GM19023 (cell line): ENCODE measurements at regions not wholly inside any gene's neighbourhood (a gene's known extent, or its start where the extent isn't known, plus 50 kb on each side); places are given as distances from the start of the nearest gene placed in this dataset.
"Not testable (repeated sequence)": the region's sequence is repeated elsewhere in the genome, so short reads cannot be mapped to it uniquely, and the experiment has no call there.

ENCODE experiments used
- ATAC-seq: cut with Tn5 transposase; IDR thresholded peaks from one replicate; pipeline ENCODE4 v1.9.1; 2021; ENCODE audit warnings: mild to moderate bottlenecking, moderate library complexity; ENCODE audit not compliant: unreplicated experiment

DNA sequence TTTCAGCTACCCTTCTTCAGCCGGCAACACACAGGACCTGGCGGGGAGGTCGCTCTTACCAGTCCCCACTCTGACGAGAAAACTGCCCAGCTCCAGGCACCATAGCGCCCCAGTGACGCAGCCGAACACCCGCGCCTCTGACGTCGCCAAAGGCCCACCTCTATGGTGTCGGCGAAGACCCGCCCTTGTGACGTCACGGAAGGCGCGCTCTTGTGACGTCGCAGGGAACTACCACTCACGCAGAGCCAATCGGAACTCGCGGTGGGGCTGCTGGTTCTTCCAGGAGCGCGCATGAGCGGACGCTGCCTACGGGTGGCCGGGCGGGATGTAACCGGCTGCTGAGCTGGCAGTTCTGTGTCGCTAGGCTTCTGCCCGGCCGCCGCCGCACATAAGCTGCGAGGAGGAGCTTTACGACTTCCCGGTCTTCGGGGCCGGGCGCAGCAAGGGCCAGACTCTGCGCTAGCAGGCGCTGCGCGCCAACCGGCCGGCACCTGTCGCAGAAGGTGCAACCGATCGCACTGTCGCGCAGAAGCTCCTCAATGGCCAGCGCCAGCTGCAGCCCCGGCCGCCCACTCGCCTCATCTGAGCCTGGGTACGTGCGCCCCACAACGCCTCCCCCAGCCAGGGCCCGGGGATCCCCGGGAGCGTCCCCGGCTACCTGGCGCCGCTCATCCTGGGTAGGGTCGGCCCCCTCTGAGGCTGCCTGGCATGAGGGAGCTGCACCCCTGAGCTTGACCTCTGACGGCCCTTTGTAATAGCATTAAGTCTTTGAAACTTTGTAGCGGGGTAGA lies 121.3 kb upstream of the FBXO28 start:
- ATAC-seq: peak; percentile 100

DNA sequence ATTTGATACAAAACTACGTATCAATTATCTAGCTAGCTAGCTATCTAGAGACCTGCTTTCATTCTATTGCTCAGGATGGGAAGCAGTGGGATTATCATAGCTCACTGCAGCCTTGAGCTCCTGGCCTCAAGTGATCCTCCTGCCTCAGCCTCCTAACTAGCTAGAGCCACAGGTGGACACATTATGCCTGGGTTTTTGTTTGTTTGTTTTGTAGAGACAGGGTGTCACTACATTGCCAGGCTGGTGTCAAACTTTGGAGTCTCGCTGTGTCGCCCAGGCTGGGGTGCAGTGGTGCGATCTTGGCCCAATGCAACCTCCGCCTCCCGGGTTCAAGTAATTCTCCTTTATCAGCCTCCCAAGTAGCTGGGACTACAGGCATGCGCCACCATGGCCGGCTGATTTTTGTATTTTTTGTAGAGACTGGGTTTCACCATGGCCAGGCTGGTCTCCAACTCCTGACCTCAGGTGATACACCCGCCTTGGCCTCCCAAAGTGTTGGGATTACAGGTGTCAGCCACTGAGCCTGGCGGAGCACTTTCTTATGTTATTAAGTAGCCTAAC lies 122.5 kb upstream of the FBXO28 start:
- ATAC-seq: not testable (repeated sequence)

GRCh38 chr1:223961985-223962384 lies 116.2 kb upstream of the TP53BP2 start:
- ATAC-seq: not testable (repeated sequence)

- ATAC-seq: not testable (repeated sequence)
Observed at GRCh38 chr1:223952801-223953200, 107.1 kb upstream of the TP53BP2 start.

DNA sequence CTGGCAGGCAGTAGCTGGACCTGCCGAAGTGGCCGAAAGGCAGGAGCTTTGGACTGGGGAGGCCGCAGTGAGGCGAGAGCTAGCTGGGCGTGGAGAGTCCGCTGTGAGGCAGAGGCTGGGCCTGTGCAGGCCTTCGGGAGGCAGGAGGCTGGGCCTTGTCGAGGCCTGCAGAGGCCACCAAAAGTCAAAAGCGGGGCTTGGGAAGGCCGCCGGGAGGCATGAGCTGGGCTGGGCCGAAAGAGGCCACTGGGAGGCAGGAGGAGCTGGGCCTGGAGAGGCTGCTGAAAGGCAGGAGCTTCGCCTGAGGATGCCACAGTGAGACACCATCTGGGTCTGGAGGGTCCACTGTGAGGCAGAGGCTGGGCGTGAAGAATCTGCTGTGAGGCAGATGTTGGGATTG lies 105.8 kb upstream of the TP53BP2 start:
- not testable (repeated sequence) for ATAC-seq

GRCh38 chr1:223949944-223950343 lies 104.2 kb upstream of the TP53BP2 start:
- not testable (repeated sequence) for ATAC-seq

GRCh38 chr1:223948041-223948440 lies 102.3 kb upstream of the TP53BP2 start:
- ATAC-seq: not testable (repeated sequence)

GRCh38 chr1:223936592-223936991 lies 90.8 kb upstream of the TP53BP2 start:
- ATAC-seq: not testable (repeated sequence)

- ATAC-seq: not testable (repeated sequence)
Observed at GRCh38 chr1:223931476-223931875, 85.7 kb upstream of the TP53BP2 start.

DNA sequence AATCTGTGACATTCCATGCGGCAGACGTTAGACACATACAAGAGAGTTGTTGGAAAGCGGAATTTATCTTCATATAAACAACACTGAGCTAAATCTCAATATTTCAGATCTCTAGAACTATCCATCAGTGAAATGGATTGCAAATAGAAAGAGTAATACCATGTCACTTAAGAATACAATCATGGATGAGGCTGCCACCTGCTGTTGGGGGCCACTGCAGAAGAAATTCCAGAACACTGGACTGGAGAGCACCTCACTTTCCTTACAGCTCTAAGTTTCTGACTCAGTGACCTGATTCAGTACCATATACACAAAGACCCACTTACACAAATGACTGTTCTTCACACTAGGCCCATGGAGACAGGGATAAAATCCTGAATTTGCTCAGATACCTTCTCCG lies 75.1 kb upstream of the TP53BP2 start:
- not testable (repeated sequence) for ATAC-seq

DNA sequence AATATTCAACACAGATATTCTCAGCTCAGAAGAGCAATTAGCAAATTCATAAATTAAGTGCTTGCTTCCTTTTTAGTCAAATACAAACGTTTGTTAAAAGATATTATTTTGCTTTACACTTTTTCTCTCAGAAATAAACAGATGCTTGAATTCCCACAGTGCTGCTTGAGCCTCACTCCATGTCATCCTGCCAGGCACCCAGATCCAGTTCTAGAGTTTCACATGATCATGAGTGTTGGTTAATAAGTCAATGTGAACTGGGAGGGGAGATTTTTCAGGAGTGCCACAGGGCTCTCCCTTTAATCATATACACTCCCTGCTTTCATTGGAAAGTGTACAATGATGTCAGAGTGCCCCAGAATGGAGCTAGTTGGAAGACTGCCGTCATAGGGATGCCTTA lies 69.7 kb upstream of the TP53BP2 start:
- not testable (repeated sequence) for ATAC-seq

- ATAC-seq: not testable (repeated sequence)
Observed at GRCh38 chr1:223913715-223914114, 68.0 kb upstream of the TP53BP2 start.

GRCh38 chr1:223907943-223908587 lies 62.3 kb upstream of the TP53BP2 start:
- not testable (repeated sequence) for ATAC-seq

DNA sequence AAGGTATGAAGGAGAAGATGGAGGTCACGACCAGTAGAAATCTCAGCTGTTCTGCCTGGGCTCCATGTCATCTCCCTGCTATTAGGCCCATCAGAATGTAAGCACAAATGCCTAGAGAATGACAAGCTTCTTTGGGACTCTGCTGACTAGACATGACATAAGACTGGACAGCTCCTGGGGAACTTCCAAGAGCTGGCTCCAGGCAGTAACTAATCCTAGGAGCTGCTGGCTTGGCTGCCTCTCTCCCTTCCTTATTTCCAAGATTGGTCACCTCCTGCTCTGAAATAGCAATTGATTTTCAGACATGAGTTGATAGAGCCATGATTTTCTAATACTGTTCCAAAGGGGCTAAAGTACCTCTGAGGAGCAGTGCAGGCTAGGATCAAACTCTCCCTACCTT lies 57.5 kb upstream of the TP53BP2 start:
- not testable (repeated sequence) for ATAC-seq

- ATAC-seq: not testable (repeated sequence)
Observed at GRCh38 chr1:223899775-223900174, 54.0 kb upstream of the TP53BP2 start.

DNA sequence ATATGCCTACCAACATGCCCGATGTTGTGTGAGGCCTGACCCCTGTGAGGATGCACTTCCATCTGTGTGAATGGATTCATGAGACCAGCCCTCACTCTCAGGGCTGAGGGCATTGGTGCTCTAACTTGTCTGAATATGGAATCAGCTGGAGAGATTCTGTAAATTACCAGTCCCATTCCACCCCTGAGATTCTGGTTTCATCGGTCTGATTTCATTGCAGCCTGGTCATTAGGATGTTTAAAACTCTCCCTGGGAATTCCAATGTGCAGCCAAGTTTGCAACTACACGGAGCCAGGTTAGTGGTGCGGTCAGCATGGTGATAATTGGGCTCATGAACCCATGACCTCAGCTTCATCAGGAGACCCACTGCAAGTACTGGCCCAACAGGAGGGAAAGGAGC lies 51.4 kb upstream of the TP53BP2 start:
- not testable (repeated sequence) for ATAC-seq

- not testable (repeated sequence) for ATAC-seq
Observed at GRCh38 chr1:223895950-223896349, 50.2 kb upstream of the TP53BP2 start.
